ENCODE measurements at regions not wholly inside any gene's neighbourhood (a gene's known extent, or its start where the extent isn't known, plus 50 kb on each side); places are given as distances from the start of the nearest gene placed in this dataset.

DNA sequence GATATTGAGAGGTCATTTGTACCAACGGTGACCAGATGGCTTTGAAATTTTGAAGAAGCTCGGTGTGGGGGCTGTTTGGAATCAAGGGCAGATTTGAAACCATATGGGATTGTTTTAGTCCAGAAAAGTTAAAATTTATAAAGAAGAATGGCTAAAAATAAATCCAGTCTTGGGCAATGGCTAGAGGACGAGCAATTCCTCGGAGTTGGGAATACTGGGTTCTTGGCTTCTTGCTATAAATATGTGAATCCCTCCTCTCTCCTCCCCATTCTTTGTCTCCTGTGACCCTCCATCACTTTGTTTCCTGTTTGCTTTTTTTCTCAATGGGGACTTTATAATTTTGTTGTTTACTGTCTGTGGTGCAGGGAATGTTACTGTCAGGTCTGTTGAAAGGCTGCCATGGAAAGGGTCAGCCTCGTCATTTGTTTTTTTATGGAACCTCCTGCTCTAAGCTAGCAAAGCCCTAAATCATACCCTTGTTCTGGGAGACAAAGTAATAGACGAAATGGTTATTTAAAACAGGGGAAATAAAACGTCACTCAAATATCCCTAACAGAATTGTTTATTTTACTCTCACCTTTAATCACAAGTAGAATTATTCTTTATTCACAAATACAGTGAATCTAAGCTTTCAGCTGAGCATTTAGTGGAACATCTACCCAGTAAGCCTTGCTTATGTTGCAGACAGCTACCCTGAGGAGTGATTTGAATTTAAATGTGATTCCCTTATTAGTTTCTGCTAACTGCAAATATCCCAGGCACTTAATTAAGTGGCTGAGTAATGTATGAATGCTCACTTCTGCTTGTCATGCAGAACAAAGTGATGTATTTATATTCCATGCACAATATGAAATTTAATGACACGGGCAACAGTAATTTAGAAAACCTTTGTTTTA lies 273.1 kb upstream of the NOVA1 start:
- TF ChIP-seq, protein P1, sequence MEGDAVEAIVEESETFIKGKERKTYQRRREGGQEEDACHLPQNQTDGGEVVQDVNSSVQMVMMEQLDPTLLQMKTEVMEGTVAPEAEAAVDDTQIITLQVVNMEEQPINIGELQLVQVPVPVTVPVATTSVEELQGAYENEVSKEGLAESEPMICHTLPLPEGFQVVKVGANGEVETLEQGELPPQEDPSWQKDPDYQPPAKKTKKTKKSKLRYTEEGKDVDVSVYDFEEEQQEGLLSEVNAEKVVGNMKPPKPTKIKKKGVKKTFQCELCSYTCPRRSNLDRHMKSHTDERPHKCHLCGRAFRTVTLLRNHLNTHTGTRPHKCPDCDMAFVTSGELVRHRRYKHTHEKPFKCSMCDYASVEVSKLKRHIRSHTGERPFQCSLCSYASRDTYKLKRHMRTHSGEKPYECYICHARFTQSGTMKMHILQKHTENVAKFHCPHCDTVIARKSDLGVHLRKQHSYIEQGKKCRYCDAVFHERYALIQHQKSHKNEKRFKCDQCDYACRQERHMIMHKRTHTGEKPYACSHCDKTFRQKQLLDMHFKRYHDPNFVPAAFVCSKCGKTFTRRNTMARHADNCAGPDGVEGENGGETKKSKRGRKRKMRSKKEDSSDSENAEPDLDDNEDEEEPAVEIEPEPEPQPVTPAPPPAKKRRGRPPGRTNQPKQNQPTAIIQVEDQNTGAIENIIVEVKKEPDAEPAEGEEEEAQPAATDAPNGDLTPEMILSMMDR (optimal IDR thresholded peaks at IDR 0.05 in 1 of 3, IDR thresholded peaks at IDR 0.05 in 1 of 3, conservative IDR thresholded peaks at IDR 0.05 in 1 of 3; ENCODE audit: extremely low read depth in 1 of 3, insufficient read depth in 2 of 3, low read length in 3 of 3): no peak
- no peak for TF ChIP-seq EZH2 (IDR thresholded peaks at IDR 0.05; ENCODE audit: low read length)

All from keratinocyte (primary cell).